DMS79 treated with DMSO at 0.1 percent for 48 hours (cell line): ENCODE measurements at regions not wholly inside any gene's neighbourhood (a gene's known extent, or its start where the extent isn't known, plus 50 kb on each side); places are given as distances from the start of the nearest gene placed in this dataset.

Experiments
- DNase-seq: peaks from one replicate; lab custom pipeline; 2025; lab: John Stamatoyannopoulos, UW

DNA sequence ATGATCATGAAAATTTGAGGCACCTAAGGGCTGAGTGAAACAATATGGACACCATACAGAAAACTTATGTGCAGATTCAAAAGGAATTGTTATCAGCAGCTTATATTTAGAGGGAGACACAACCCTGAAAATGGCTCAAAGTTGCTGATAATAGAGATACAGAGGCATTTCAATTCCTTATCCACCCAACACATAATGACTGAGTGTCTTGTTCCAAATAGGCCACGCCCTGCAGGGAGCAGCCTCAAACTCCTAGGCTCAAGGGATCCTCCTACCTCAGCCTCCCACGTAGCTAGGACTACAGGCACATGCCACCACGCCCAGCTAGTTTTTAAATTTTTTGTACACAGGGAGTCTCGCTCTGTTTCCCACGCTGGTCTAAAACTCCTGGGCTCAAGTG, 79.0 kb downstream of the LBH start:
- no peak for DNase-seq

DNA sequence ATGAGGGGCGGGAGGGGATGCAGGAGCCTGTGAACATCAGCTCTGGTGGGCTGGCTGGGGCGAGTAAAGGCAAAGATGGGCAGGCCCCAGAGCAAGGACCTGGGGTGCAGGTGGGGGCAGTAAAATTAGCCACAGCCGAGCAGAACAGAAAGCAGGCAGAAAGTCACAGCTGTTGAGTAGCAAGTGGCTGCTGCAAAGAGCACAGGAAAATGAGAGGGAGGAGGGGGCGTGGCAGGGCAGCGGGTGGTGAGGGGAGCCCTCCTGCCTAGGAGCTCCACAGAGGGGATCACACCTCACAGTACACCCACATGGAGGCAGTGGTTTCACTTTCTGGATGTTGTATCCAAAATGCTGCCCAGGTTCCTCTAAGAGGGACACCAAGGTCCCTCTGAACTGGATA, 79.6 kb downstream of the LBH start:
- no peak for DNase-seq

DNA sequence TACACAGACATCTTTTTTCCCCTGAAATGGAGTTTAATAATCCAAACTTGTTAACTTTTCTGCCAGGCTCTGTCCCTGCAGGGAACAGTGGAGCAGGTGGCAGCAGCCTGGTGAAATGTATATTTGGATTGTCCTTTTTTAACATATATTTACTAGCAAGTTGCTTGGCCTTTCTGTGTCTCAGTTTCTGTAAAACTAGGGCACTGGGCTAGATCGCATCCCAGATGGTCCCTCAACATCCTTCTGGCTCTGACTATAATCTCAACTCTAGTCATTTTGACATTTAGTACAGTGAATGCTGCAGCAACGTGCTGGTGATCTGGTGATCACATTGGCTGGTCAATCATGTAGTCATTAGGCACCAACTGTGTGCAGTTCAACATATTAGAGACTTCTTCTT, 80.4 kb downstream of the LBH start:
- DNase-seq, result no peak

DNA sequence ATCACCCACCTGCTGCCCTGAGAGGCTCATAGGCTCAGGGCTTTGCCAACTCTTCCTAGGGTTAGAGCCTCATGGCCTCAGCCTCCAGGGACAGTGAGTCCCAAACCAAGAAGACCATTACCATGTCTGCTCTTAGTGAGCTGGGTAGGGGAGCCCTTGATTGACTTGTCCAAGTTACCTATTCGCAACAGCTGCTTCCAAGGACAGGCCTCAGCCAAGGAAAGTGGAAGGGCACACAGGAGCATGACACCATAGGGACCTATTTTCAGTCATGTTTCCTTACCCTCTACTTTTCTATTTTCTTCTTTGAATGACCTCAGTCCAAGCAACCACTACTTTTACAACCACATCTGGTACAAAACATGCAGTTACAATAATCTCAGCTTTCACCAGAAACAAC, 81.6 kb downstream of the LBH start:
- no peak for DNase-seq

DNA sequence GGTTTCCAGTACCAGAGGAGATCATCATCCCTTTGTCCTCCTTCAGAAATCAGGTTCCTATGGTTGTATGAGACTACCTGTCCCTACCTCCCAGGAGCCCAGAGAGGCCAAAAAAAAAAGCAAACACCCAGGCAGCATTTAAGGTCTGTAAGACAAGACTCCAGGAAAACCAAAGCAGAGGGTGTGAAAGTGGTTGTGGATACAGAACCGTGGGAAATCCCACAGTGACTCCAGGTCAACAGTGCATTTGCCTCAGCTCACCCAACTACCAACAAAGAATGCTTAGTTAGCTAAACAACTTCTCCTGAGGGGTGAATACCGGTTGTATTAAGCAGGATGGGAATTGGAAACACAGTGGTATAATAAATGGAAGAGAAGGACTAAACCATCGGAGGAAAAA, 83.6 kb downstream of the LBH start:
- DNase-seq, result no peak

DNA sequence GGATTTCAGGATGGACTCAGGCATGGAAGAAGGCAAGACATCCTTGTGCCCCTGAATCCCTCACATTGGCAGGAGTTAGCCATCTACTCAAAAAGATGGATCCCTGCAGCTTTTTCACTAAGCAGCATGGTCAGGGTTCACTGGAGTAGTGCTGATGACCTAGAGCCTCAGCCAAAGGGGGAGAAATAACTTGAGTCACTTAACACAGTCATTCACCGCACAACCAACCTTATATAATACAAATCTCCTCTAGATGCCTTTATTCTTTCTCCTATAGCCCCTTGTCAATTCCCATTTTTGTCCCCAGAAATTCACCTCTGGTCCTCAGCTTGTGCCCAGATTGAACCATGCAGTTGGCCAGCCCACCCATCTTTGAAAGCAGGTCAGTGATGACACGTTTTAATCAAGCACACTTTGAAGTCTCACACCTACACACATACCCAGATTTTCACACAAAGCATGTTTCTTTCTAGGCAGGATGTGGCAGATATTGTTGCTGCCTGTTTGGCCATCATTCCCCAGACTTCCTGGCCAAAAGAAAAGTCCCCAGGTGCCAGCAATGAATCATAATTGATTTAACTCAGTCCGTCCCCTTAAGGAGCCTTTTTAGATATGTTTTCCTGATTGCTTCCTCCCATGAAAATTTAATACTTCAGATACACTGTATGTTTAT, 84.2 kb downstream of the LBH start:
- DNase-seq, result no peak

DNA sequence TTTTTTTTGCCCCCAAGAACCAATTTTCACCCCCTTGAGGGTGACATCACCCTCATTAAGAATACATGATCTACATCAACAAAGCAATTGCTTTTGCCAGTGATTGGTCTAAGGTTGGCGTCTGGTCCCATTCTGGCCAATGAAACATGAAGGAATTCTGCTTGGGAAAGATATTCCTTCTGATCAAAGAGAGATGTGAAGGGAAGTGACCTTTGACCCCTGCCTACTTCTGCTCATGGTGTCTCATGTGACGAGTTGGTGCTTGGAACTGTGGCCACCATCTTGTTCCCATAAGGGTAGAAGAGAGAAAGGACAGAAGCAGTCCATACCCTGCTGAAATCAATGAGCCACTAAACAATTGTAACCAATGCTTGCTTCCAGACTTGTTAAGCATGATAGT, 85.1 kb downstream of the LBH start:
- DNase-seq, result no peak

DNA sequence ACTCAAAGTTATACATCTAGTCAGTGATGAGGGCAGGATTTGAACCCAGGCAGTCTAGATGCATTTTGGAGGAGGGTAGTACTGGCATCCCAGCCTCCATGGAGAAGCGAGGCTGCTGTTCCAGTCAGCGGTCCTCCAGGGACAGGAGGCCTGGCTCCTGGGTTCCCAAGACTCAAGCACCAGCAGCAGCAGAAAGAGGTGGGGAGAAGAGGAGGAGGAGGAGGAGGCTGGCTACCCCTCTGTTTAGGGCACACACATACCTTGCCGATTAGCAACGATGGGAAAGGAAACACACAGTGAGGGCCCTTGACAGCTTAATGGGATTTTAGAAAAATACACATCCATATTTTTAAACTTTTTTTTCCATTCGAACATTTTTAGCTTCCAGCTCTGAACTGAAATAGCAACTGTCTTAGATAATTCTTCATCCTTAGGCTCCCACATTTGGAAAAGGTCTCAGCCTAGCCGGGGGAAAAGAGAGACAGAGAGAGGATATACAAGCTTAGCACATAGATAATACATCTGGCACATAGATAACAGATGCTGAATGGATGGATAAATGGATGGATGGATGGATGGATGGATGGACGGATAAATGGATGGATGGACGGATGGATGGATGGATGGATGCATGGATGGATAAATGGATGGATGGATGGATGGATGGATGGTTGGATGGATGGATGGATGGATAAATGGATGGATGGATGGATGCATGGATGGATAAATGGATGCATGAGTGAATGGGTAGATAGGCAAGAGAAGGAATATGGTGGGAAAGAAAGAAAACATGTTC, 87.9 kb downstream of the LBH start:
- no peak for DNase-seq

DNA sequence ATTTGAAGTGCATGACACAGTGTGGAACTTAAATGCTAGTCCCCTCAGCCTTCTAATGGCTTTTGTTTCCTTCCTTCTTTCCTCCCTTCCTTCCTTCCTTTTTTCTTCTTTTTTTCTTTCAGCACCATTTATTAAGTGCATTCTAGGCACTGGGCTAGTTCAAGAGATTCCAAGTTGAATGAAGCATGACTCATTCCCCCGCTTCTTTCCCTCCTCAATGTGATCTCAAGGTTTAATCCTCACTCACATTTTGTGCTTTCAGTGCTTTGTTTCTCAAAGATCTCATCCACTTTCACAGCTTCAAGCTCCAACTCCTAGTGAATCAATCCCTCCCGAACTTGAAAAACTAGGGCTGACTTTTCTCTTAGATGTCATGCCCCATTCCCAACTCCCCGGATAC, 90.1 kb downstream of the LBH start:
- DNase-seq, result no peak

DNA sequence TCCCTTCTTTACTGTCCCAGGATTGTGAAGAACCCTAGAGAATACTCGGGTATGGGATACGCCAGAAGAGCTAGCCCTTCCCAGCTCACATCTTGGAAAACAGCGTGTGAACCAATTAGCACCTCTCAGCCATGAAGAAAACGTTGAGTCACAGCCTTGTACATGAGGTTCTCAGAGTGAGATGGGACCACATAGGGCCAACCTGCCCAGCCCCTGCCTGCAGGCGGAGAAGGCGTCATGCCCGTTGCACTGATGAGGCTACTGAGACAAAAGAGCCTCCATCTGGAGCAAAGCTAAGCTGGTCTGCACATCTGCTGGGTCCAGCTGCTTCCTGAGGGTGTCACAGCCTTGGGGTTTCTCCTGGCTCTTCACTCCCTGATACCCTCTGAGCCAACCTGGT, 92.2 kb downstream of the LBH start:
- no peak for DNase-seq

DNA sequence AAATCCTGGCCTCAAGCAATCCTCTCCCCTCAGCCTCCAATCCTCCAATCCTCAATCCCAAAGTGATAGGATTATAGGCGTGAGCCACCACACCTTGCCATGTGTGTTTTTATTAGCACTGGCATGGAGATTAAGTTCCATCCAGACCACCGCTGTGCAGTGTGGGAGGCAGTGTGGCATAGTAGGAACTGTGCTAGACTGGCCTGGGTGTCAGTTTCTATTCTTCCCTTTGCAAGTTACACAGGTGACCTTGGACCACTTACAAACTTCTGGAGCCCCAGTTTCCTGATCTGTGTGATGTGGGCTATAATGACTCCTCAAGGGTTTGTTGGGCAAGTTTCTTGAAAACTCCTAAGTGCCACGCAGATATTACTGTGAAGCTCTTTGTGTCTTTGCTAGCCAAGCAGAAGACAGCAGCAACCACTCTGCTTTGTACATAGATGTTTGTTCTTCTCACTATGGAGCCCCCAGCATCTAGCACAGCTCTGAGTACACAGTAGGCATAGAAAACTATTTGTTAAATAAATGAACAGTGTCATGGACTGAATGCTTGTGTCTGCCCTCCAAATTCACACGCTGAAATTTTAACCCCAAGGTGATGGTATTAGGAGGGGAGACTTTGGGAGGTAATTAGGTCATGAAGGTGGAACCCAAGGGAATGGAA, 93.0 kb downstream of the LBH start:
- no peak for DNase-seq

DNA sequence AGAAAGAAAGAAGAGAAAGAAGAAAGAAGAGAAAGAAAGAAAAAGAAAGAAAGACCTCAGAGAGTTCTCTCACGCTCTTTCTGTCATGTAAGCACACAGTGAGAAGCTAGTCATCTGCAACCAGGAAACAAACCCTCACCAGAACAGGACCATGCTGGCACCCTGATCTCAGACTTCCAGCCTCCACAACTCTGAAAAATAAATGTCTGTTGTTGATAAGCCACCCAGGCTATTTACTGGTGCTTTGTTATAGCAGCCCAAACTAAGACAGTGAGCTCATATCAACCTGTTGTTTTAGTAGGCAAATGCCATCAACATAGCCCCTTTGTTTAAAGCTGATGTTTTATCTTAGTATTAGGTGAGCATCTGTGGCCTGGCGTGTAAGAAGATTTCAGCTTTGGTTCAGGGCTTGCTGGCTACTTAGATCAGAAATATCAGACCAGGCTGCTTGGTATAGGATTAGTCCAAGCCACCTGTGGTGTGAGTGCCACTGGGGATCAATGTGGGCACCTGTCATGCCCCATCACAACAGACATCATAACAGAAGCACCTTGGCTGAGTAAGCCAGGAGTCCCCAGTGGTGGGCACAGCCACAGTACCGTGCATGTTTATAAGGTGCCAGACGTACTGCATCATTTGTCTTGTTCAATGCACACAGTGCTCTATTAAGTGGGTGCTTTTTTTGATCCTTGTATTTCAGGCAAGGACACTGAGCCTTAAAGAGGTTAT, 94.4 kb downstream of the LBH start:
- DNase-seq, result peak; percentile 2

DNA sequence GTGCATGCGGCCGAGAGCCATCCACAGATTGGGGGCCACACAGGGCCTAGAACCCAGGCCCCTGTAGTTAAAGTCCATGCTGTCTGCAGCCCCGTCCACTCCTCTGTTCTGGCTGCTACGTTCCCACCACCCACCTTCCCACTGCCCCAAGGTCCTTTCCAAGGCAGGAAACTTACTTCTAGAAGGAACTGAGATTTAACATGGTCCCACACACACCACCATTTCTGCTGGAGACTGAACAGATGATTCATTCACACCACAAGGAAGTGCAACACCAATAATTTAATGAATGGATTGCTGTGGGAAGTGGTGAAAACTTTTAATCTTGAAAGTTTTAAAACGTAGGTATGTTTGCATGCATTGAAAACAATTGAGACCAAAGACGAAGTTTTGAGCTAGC, 95.2 kb downstream of the LBH start:
- no peak for DNase-seq

DNA sequence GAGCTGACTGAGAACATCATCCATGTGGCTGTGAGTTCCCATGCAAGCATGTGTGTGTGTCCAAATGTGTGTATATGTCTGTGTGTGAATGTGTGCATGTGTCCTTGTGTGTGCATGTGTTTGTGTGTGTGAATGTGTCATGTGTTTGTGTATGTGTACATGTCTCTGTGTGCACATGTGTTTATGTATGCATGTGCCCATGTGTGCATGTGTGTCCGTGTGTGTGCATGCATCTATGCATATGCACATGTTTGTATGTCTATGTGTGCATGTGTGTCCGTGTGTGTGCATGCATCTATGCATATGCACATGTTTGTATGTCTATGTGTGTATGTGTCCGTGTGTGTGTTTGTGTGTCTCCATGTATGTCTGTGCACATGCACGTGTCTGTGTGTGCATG, 99.7 kb downstream of the LBH start:
- DNase-seq, result no peak

DNA sequence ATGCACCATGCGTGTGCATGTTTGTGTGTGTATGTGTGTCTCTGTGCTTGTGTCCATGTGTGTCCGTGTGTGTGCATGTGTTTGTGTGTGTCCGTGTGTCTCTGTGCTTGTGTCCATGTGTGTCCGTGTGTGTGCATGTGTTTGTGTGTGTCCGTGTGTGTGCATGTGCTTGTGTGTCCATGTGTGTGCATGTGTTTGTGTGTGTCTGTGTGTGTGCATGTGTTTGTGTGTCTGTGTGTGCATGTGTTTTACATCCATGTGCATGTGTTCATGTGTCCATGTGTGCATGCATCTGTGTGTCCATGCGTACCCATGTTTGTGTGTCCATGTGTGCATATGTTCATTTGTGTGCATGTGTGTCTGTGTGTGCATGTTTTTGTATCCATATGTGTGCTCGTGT, 100.5 kb downstream of the LBH start:
- no peak for DNase-seq

DNA sequence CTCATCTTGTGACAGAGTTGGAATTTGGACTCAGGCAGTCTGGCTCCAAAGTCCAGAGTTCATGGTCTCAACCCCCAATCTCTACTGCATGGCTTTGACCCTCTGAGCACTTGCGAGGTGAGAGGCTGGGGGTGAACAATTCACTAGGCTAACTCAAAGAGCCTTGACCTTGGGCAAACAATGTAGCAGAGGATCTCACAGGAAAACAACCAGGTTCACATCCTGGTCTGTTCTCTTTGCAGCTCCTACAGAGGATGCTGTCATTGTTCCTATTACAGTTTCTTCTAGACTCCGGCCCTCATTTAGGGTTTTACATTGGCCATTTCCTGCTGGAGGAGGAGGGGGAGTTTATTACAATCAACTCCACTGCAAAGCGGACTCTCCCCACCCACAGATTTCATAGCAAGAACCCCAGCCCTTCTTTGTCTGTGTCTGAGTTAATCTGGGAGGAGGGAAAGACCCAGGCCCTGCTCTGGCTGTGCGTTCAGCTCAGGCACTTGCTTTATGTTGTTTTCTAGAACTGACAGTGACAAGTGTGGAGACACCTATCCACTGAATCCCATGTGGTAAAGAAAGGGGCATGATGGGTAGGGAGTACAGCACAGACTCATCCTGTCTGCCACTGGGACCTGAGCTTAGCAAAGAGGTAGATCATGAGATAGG, 101.6 kb downstream of the LBH start:
- no peak for DNase-seq

DNA sequence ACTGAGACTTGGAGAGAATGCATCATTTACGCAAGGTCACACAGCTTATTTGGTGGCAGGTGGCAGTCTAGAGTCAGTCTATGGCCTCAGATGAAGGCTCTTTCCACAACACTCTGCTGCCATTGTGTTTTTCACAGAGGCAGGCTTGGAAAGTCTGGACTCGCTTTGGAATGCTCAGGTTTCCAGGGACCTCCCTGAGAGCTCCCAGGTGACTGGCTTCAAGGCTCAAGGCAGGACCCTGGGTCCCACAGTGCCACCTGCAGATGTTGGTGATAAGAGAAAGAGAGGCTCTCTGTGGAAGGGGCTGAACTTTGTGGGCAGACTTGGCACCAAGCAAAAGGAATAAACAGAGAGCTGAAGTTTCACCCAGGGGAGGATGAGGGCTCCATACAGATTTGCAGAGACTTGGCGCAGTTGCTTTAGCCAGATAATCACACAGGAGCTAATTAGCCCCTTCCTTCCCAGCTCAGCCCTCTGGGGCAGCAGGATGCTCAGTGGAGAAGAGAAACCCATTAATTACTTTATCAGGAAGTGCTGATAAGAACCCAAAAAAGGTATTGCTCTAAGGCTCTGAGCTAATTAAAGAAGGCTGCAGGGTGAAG, 103.5 kb downstream of the LBH start:
- peak; percentile 22 for DNase-seq

DNA sequence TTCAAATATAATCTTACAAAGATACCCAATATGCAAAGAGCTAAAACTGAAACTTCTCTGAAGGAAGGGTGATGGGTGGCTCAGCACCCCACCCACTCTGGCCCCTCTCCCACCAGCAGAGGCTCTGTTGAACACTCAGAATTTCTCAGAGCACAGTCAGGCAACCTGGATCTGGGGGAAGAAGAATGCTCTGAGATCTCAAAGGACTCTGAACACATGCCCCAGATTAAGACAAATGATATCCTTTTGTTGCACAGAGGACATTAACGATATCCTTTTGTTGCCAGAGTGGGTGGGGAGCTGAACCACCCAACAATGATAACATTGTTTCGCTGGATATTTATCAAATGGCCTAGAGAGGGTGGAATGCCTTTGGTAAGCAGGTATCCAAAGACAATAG, 104.8 kb downstream of the LBH start:
- no peak for DNase-seq

DNA sequence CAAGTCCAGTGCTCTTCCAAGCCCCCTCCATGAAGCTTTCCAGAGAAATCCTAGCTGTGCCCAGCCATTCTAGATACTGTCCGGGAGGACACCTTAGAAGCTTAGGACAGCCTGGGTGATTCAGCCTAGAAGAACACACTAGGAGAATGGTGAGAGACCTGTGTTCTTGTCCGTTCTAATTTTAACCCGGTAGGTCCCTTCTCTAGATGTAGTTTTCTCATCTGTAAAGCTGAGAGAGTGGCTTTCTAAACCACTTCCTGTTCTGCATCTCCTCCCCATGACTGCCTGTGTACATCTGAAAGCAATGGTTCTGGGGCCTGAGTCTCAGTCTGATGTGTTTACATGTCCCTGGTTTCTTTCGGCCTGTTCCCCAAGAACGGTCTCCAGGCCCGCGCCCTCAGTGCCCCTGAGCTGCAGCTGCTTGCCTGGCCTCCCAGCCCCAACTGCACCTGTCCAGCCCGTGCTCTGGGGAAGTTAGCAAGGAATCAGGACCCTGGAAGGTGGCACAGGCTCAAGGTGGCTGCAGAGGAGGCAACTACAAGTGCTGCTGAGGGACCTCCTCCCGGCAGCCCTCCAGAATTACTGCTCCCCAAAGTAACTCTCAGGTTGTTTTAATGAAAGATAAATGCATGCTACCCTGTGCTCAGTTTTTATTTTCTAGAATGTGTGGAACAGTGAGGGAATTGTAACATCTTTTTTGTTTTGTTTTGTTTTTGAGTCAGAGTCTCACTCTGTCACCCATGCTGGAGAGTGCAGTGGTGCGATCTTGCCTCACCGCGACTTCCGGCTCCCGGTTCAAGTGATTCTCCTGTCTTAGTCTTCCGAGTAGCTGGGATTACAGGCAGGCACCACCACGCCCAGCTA, 105.9 kb downstream of the LBH start:
- DNase-seq, result no peak

DNA sequence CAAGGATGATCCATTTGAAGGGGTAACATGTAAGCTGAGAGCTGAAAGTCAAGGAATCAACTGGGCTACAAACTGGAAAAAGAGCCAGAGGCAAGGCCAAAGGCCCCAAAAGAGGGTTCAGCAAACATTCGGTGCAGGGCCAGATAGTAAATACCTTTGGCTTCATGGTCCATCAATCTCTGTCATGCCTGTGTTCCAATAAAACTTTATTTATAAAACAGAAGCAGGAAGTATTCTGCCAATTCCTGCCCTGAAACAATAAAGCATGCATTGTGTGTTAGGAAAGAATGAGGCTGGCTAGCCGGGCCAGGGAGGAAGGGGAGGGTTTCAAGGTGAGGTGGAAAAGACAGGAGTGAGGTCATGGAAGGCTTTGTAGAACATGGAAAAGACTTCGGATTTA, 107.1 kb downstream of the LBH start:
- no peak for DNase-seq

DNA sequence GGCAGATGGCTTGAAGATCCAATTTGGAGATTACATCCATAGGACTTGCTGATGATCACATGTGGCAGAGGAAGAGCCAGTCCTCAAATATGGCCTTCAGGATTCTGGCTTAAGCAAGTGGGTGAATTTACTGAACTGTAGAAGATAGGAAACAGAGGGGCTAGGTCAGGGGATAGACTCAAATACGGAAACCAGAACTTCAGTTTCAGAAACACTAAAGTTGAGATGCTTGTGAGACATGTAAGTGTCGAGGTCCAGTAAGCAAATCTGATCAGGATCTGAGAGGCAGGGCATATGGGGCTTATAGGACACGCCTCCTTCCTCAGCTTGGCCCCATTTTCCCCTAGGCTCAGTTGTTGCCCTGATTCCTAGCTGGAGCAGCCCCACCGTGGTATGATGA, 107.7 kb downstream of the LBH start:
- DNase-seq, result no peak
